Natural killer cell (primary cell): ENCODE measurements at regions not wholly inside any gene's neighbourhood (a gene's known extent, or its start where the extent isn't known, plus 50 kb on each side); places are given as distances from the start of the nearest gene placed in this dataset.

Source experiments
- ATAC-seq, 3 donors: fragments of 150-1000 bp in 2 of 3; fragments of 200-7000 bp in 1 of 3; cut with Tn5 transposase; 1 replicate in 1 of 3; 2 replicates in 2 of 3; pipeline ENCODE4 v1.10.0; 2021; ENCODE audit warnings: mild to moderate bottlenecking in 2 of 3, moderate library complexity in 2 of 3
- DNase-seq, 2 donors: peaks; one replicate each; pipeline versions ENCODE4 v3.0.0 to v3.0.0-alpha.2; 2013 to 2021; ENCODE audit warnings: mixed read lengths in 1 of 2
- H3K27ac ChIP-seq: one replicate; pipeline ENCODE4 v1.5.1; 2013; ENCODE audit warnings: mild to moderate bottlenecking, low read length
- H3K27me3 ChIP-seq: one replicate; pipeline ENCODE4 v1.6.1; 2013; ENCODE audit warnings: low read length; ENCODE audit not compliant: control insufficient read depth, insufficient read depth
- H3K36me3 ChIP-seq: one replicate; pipeline ENCODE4 v1.6.1; 2013; ENCODE audit warnings: low read length; ENCODE audit not compliant: control insufficient read depth, insufficient read depth
- H3K4me1 ChIP-seq: one replicate; pipeline ENCODE4 v1.6.1; 2013; ENCODE audit warnings: low read length; ENCODE audit not compliant: control insufficient read depth, insufficient read depth
- H3K4me3 ChIP-seq: one replicate; pipeline ENCODE4 v1.5.1; 2013; ENCODE audit warnings: low read length
- H3K9me3 ChIP-seq: one replicate; pipeline ENCODE4 v1.6.1; 2013; ENCODE audit warnings: low read length; ENCODE audit not compliant: control insufficient read depth, insufficient read depth
- H3K27ac Mint-ChIP-seq, 2 donors: one replicate each; pipeline ENCODE4 v1.8.0; 2022; ENCODE audit warnings: mild to moderate bottlenecking in 2 of 2, mixed read lengths in 2 of 2, moderate library complexity in 1 of 2
- H3K27me3 Mint-ChIP-seq, 2 donors: one replicate each; pipeline ENCODE4 v1.8.0; 2022; ENCODE audit warnings: low read depth in 2 of 2, mixed read lengths in 2 of 2
- H3K36me3 Mint-ChIP-seq: one replicate; pipeline ENCODE4 v1.8.0; 2022; ENCODE audit warnings: mixed read lengths
- H3K4me1 Mint-ChIP-seq, 2 donors: one replicate each; pipeline ENCODE4 v1.8.0; 2022; ENCODE audit warnings: mixed read lengths in 2 of 2
- H3K4me3 Mint-ChIP-seq: one replicate; pipeline ENCODE4 v1.8.0; 2022; ENCODE audit warnings: mild to moderate bottlenecking, moderate library complexity, mixed read lengths
- H3K9me3 Mint-ChIP-seq, 2 donors: one replicate each; pipeline ENCODE4 v1.8.0; 2022; ENCODE audit warnings: mixed read lengths in 2 of 2
- WGBS: methylation state at CpG from one replicate; pipeline ENCODE4 v1.1.7; 2013; ENCODE audit warnings: missing lambda C conversion rate; ENCODE audit not compliant: insufficient coverage; 5-methylcytosine and 5-hydroxymethylcytosine counted together
- intact Hi-C: fragments of 100-400 bp; cut with micrococcal nuclease; formaldehyde crosslinking; loops from one replicate; pipeline ENCODE4 v1.14.2; 2022
- TF ChIP-seq, protein P1 (sequence below): fragments of 200-600 bp; IDR thresholded peaks from one replicate; pipeline ENCODE4 v1.8.0; 2022; ENCODE audit warnings: antibody characterized with exemption

DNA sequence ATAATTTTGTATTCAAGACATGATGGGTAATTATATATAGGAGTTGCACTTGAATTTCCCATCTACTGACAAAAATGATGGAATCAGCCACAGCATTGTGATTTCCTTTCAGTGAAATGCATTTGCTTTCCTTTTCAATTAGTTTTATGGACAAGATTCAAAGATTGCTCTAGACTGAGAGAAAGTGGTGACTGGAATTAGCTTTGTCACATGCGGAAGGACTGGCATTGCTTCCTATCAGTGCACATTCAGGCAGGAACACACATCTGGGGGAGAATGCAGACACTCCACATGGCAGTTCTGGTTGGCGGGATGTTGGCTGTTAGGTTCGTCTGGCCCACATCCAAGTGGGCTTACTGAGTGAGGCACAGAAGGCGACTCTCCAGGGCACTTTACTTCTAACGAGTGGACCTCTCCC, 399.3 kb upstream of the RGMA start:
- WGBS: 80% methylated on average over 5 of the region's 5 CpGs
- no peaks in the 10 kb centered on the region for H3K36me3 Mint-ChIP-seq
- no peak overlapping the region for H3K4me3 Mint-ChIP-seq
- intact Hi-C loops: no loop called here
- no peaks in the 10 kb centered on the region for H3K9me3 Mint-ChIP-seq
- H3K4me1 Mint-ChIP-seq: no peaks in the 10 kb centered on the region
- Histone ChIP-seq H3K4me3 (no peak overlapping the region), H3K36me3 (no peaks in the 10 kb centered on the region), H3K9me3 (no peaks in the 10 kb centered on the region), H3K27ac (no peak overlapping the region), H3K27me3 (no peaks in the 10 kb centered on the region), H3K4me1 (no peaks in the 10 kb centered on the region)
- ATAC-seq (no peak), DNase-seq (no peak)
- peaks cover 4 to 23% of the 10 kb centered on the region in 2 donors for H3K27me3 Mint-ChIP-seq
- H3K27ac Mint-ChIP-seq: no peak overlapping the region
- TF ChIP-seq, protein P1, sequence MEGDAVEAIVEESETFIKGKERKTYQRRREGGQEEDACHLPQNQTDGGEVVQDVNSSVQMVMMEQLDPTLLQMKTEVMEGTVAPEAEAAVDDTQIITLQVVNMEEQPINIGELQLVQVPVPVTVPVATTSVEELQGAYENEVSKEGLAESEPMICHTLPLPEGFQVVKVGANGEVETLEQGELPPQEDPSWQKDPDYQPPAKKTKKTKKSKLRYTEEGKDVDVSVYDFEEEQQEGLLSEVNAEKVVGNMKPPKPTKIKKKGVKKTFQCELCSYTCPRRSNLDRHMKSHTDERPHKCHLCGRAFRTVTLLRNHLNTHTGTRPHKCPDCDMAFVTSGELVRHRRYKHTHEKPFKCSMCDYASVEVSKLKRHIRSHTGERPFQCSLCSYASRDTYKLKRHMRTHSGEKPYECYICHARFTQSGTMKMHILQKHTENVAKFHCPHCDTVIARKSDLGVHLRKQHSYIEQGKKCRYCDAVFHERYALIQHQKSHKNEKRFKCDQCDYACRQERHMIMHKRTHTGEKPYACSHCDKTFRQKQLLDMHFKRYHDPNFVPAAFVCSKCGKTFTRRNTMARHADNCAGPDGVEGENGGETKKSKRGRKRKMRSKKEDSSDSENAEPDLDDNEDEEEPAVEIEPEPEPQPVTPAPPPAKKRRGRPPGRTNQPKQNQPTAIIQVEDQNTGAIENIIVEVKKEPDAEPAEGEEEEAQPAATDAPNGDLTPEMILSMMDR: no peak

DNA sequence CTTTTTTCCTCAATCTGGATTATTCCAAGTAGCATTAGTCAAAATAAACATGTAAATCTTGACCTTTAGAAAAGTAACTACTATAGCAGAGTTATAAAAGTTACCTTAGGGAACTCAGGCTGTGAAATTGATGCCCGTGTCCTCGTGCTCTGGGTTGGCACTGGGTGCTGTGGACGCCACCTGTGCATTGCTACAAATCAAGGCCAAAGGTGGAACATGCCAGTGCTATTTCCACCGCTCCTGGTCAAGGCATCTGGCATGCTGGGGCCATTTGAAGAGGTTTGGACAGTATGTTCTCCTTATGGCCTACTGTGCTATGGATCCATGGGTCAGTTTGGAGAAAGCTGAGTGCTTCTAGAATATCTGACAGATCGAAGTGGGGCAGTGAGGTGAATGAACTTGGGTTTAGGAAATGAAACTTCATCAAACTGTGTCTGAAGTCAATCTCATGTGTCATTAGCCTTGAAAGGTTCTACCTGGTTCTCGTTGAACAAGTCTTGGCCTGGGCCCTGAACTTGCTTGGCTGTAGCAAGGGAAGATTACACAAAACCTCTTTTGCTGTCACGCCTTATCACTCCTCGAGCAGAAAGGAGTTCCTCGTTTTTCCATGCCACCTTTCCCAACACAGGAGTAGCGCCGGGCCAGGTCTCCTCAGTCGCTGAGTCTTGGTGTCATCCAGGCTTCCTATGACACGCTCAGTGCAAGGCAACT, 397.6 kb upstream of the RGMA start:
- Mint-ChIP-seq H3K4me3 (no peak overlapping the region), H3K4me1 (no peaks in the 10 kb centered on the region), H3K36me3 (no peaks in the 10 kb centered on the region), H3K9me3 (no peaks in the 10 kb centered on the region), H3K27ac (no peak overlapping the region), H3K27me3 (peaks cover 4 to 23% of the 10 kb centered on the region in 2 donors)
- no peak for ATAC-seq
- Histone ChIP-seq H3K36me3 (no peaks in the 10 kb centered on the region), H3K4me1 (no peaks in the 10 kb centered on the region), H3K27ac (no peak overlapping the region), H3K27me3 (no peaks in the 10 kb centered on the region), H3K4me3 (no peak overlapping the region), H3K9me3 (no peaks in the 10 kb centered on the region)
- no peak for DNase-seq
- WGBS: 87% methylated on average over 13 of the region's 13 CpGs
- TF ChIP-seq, protein P1: no peak
- intact Hi-C loops: no loop called here

DNA sequence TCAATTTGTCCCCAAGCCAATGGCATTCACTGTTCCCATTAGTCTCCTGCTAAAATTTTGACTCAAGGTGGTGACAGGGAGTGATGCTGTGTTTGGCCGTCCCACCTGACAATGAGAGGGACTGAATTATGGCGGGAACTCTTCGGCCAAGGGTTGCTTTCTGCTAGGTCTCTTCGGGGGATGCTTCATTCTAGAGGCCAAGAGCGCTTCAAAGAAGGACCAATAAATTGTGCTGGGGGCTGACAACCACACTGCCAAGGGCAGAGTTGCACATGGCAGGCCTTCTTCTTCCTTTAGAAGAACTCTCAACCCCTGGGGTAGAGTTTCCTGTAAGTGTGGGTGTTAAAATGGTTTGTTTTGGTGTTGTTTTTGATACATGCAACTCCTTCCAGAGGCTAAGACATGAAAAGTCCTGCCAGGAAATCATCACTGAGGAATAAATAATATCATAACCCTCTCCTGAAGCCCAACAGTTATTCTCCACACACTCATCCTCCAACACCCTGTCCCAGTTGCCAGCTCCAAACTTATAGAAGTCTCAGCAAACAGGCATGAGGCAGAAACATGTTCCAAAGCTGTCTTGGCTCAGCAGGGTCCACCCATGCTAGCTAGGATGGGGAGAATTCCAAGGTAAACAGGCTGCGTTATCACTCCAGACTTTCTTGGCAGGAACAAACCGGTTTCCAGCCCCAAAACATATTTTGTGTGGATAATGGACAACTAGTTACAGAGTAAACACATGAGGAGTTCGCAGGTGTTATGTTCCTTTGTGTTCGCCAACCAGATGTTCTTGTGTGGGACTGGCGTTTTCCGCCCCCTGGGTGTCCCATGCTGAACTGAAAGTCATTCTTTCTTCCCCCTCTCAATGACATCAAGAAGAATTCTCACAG, 396.7 kb upstream of the RGMA start:
- no peaks in the 10 kb centered on the region for H3K36me3 ChIP-seq
- intact Hi-C loops: no loop called here
- H3K27me3 ChIP-seq: no peaks in the 10 kb centered on the region
- H3K4me1 Mint-ChIP-seq: no peaks in the 10 kb centered on the region
- DNase-seq (no peak), ATAC-seq (no peak)
- no peak overlapping the region for H3K4me3 ChIP-seq
- 80% methylated on average over 11 of the region's 11 CpGs for WGBS
- H3K4me3 Mint-ChIP-seq: no peak overlapping the region
- H3K9me3 ChIP-seq: no peaks in the 10 kb centered on the region
- H3K9me3 Mint-ChIP-seq: no peaks in the 10 kb centered on the region
- no peaks in the 10 kb centered on the region for H3K4me1 ChIP-seq
- H3K27ac Mint-ChIP-seq: no peak overlapping the region
- TF ChIP-seq, protein P1: no peak
- no peaks in the 10 kb centered on the region for H3K36me3 Mint-ChIP-seq
- H3K27me3 Mint-ChIP-seq: peaks cover 4 to 16% of the 10 kb centered on the region in 2 donors
- H3K27ac ChIP-seq: no peak overlapping the region
